Kidney epithelial cell (primary cell): ENCODE measurements at regions not wholly inside any gene's neighbourhood (a gene's known extent, or its start where the extent isn't known, plus 50 kb on each side); places are given as distances from the start of the nearest gene placed in this dataset.

Experiments used
- DNase-seq: peaks from one replicate; pipeline ENCODE4 v3.0.0-alpha.2; 2010; ENCODE audit warnings: low read depth
- H3K27me3 ChIP-seq: 2 replicates; pipeline ENCODE4 v1.6.0; 2011; ENCODE audit warnings: low read length; ENCODE audit not compliant: control insufficient read depth, insufficient read depth
- H3K36me3 ChIP-seq: 2 replicates; pipeline ENCODE4 v1.5.1; 2011; ENCODE audit warnings: low read length; ENCODE audit not compliant: control insufficient read depth, insufficient read depth
- H3K4me3 ChIP-seq: 2 replicates; pipeline ENCODE4 v1.5.1; 2011; ENCODE audit warnings: low read depth, mild to moderate bottlenecking, control low read depth, low read length
- TF ChIP-seq, protein P1 (sequence below): IDR thresholded peaks from 2 replicates; pipeline ENCODE4 v1.5.1; 2011; ENCODE audit warnings: mild to moderate bottlenecking, moderate library complexity, low read length, control low read depth, inconsistent platforms; ENCODE audit not compliant: insufficient read depth, poor library complexity, severe bottlenecking

DNA sequence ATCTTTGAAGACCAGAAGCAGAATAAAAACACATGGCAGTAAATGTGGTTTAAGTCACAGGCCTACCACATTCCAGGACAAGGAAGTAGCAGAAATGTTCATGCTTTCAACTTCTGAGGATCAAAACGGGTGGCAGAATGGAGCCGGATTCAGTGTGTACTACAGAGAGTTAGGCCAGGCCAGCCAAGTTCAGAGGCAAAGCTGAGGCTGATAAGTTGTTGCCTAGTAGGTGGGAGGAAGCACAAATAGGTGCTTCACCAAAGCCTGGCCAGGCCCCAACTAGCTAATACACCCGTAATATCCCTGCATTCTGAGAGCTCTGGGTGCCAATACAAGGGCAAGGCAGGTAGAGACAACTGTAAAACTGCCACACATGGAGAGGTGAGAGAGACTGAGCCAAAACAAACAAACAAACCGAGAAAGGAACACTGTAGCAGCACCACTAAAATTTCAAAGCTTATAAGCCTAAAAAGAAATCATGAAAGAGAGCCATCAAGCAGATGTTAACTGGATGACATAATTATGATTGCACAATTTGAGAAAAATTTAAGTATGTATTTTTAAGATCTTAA lies 156.4 kb upstream of the CBLB start:
- TF ChIP-seq, protein P1, sequence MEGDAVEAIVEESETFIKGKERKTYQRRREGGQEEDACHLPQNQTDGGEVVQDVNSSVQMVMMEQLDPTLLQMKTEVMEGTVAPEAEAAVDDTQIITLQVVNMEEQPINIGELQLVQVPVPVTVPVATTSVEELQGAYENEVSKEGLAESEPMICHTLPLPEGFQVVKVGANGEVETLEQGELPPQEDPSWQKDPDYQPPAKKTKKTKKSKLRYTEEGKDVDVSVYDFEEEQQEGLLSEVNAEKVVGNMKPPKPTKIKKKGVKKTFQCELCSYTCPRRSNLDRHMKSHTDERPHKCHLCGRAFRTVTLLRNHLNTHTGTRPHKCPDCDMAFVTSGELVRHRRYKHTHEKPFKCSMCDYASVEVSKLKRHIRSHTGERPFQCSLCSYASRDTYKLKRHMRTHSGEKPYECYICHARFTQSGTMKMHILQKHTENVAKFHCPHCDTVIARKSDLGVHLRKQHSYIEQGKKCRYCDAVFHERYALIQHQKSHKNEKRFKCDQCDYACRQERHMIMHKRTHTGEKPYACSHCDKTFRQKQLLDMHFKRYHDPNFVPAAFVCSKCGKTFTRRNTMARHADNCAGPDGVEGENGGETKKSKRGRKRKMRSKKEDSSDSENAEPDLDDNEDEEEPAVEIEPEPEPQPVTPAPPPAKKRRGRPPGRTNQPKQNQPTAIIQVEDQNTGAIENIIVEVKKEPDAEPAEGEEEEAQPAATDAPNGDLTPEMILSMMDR = no peak
- Histone ChIP-seq H3K27me3 (no peaks in the 10 kb centered on the region), H3K4me3 (no peak overlapping the region), H3K36me3 (no peaks in the 10 kb centered on the region)
- no peak for DNase-seq

DNA sequence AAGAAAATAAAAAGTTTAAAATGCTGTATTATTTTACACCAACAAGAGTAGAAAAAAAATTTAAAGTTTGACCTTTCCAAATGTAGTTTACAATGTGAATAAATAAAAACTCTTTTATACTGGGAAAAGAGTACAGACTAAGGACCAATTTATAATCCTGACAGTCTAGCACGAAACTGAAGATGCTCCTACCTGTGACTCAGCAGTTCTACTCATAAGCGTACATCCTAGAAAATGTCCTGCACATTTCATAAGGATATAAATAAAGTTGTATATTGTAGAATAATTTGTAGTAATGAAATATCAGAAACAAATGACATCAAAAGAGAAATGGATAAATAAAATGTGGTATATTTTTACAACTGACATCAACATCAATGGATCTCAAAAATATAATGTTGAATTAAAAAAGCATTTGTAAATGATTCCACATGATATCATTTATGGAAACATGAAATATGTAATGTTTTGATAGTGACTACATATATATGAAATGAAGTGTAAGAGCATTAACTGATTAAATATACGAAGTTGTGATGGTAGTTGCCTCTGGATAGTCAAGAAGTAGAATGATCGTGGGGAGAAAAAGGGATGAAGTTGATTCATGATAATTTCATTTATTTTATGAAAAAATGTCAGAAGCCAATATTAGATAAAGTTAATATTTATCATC lies 161.3 kb upstream of the CBLB start:
- no peaks in the 10 kb centered on the region for H3K27me3 ChIP-seq
- TF ChIP-seq, protein P1 = no peak
- H3K36me3 ChIP-seq = no peaks in the 10 kb centered on the region
- DNase-seq = no peak
- no peak overlapping the region for H3K4me3 ChIP-seq

DNA sequence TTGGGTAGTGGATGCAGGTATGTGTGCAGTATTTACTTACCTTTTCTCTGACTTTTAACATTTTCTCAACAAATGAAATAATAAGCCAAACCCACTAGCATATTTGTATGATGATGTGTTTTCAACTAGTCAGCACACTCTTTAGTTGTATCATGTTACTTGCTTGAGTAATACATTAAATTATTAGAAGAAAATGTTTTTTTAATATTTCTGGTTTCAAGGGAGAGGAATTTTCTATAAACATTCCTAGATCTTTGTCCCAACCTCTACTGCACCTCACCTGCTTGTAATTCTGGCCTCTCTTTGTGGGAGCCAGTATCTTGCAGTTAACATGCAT lies 161.8 kb upstream of the CBLB start:
- TF ChIP-seq, protein P1 = no peak
- Histone ChIP-seq H3K27me3 (no peaks in the 10 kb centered on the region), H3K36me3 (no peaks in the 10 kb centered on the region), H3K4me3 (no peak overlapping the region)
- DNase-seq = no peak

DNA sequence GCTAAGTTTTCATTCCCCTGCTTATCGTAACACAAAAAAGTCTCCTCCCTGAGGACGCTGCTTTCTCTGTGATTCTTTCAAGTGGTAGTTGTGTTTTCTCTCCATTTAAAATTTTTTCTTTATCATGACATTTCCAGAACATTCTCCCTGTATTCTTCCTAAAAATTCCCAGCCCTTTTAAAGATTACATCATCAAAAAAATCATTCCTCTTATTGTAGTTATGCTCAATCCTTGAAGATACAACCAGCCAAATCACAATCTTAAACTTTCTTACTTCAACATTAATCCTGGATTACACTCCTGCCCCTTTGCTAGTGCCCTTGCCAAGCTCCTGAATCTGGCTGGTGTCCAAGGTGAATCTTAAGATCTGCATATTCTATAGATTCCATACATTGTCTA lies 163.7 kb upstream of the CBLB start:
- H3K36me3 ChIP-seq = no peaks in the 10 kb centered on the region
- TF ChIP-seq, protein P1 = no peak
- H3K4me3 ChIP-seq = no peak overlapping the region
- no peaks in the 10 kb centered on the region for H3K27me3 ChIP-seq
- no peak for DNase-seq

DNA sequence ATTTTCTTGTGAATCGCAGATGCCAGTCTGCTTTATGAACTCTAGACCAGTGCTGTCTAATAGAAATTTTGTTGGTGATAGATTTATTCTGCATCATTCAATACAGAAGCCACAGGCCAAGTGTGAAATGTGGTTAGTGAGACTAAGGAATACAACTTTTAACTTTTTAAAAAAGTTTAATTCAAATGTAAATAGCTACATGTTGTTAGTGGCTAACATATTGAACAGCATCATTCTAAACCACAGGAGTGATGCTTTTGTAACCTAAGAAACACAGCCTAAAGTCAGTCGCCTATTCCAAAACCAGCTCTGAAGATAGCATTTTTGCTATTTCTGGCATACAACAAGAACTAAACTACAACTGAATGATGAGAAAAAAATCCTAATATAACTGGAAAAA lies 164.8 kb upstream of the CBLB start:
- no peak for DNase-seq
- H3K36me3 ChIP-seq = no peaks in the 10 kb centered on the region
- H3K27me3 ChIP-seq = no peaks in the 10 kb centered on the region
- no peak overlapping the region for H3K4me3 ChIP-seq
- TF ChIP-seq, protein P1 = no peak

DNA sequence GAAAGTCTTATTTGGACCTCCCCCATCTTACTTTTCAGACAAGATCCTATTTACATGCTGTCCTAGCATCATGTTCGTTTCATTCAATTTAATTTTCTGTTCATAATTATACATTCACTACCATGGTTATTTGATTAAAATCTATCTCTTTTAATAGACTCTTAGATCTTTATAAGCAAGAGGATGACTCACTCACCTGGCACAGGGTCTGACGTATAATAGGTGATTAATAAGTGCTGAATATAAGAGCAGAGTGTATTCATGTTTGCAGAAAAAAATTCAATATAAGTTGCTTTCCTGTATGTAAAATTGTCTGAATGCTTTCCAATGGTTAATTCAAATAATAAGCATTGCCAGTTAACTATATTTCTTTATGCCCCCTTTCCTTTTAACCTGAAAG lies 165.5 kb upstream of the CBLB start:
- Histone ChIP-seq H3K36me3 (no peaks in the 10 kb centered on the region), H3K4me3 (no peak overlapping the region), H3K27me3 (no peaks in the 10 kb centered on the region)
- no peak for DNase-seq
- TF ChIP-seq, protein P1 = no peak
